Muscle of back (tissue), 3 donors: ENCODE measurements at regions not wholly inside any gene's neighbourhood (a gene's known extent, or its start where the extent isn't known, plus 50 kb on each side); places are given as distances from the start of the nearest gene placed in this dataset.
"Not testable (repeated sequence)": the region's sequence is repeated elsewhere in the genome, so short reads cannot be mapped to it uniquely, and the experiment has no call there.

Experiments used
- DNase-seq, 3 donors: peaks; one replicate each; pipeline versions ENCODE4 v3.0.0 to v3.0.0-alpha.2; 2013

DNA sequence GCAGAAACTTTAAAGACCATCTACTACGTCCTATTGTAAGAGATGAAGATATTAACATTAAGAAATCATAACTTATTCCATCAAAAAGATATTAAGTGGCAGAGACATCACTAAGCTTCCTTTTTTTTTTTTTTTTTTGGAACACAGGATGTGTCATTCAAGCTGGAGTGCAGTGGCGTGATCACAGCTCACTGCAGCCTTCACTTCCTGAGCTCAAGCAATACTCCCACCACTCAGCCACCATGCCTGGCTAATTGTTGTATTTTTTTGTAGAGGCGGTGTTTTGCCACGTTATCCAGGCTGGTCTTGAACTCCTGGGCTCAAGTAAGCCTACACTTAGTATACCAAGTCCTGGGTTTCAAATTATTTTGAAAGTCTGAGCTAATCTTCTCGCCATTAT, 169.7 kb upstream of the KCTD7 start:
- DNase-seq, result not testable (repeated sequence)

DNA sequence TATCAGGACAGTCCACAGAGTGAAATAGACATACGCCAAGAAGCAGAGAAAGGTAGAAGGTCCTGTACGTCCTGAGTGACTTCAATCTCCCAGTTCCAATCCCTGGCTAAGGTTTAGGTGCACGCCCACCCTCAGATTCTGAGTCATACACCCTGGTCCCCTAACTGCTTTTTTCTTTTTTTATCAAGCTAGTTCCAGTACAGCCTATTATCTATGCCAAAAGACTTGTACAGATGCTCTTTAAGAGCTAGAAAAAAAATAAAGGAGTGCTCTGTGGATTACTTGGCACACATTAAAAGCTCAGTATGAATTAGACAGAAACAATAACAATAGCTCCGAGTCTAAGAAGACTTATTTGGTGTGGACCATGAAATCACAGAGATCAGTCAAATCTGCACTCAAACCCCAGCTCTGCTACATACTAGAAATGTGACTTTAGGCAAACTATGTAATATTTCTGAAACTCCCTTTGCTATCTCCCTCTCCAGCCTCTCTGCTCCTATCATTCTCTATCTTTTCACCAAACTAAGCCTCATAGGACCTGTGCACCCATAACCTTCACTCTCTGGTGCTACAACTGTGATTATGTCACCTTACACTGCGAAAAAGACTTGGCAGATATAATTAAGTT, 168.8 kb upstream of the KCTD7 start:
- not testable (repeated sequence) for DNase-seq

DNA sequence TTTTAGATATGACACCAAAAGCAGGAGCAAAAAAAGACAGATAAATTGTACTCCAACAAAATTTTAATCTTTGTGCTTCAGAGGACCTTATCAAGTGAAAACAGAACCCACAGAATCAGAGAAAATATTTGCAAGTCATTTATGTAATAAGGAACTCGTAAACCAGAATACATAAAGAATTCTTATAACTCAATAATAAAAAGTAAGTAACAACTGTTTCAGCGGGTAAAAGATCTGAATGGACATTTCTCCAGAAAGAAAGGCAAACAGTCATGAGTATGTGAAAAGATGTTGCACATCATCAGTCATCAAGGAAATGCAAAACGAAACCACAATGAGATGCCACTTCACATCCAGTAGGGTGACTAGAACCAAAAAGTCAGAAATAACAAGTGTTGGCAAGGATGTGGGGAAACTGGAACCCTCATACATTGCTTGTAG, 167.7 kb upstream of the KCTD7 start:
- DNase-seq, result no peak

DNA sequence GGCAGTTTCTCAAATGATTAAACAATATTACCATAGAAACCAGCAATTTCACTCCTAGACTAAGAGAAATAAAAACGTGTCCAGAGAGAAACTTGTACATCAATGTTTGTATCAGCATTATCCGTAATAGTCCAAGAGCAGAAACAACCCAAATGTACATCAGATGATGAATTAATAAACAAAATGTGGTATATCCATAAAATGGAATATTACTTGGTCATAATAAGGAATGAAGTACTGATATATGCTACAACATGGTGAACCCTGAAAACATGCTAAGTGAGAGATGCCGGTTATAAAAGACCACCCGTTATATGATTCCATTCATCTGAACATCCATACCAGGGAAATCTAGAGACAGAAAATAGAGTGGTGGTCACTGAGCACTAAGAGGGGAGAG, 167.3 kb upstream of the KCTD7 start:
- DNase-seq, result not testable (repeated sequence)

DNA sequence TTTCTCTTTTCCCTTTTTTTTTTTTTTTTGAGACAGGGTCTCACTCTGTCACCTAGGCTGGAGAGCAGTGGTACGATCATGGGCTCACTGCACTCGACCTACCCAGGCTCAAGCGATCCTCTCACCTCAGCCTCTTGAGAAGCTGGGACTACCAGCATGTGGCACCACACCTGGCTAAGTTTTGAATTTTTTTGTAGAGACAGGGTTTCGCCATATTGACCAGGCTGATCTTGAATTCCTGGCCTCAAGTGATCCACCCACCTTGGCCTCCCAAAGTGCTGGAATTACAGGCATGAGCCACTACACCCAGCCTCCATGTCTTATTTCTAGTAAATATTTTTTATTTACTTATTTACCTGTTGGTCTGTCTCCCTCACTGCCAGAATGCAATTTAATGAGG, 165.8 kb upstream of the KCTD7 start:
- not testable (repeated sequence) for DNase-seq

DNA sequence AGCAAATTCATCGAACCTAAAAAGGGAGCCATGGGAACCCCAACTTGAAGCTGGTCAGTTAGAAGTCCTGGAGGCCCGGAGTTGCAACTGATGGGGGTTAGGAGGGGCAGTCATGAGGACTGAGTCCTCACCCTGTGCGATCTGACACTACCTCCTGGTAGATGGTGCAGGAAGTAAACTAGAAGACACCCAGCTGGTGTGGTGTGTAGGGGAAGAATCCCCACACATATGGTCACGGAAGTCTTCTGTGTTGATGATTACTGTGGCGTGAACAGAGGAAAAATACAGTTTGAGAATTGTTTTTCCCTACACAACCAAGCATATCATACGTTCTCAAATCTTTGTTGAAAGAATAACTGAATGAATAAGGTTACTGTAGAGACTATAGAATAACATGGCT, 164.6 kb upstream of the KCTD7 start:
- no peak for DNase-seq

DNA sequence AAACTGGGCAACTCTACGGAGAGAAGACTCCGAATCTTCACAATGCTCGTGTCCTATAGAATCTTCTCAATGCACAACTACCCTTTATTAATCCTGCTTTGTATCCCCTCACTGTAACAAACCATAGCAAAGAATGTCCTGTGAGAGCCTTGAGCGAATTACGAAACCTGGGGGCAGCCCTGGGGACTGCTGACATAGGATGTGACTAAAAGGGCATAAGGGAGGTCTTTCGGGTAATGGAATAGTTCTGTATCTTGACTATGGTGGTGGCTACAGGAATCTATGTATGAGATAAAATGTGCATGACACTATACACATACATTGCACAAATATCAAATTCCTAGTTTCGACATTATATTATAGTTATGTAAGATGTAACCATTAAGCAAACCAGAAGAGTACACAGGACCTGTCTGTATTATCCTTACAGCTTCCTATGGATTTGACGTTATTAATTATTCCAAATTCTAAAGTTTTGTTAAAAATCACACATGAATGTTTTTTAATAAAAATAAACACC, 162.5 kb upstream of the KCTD7 start:
- DNase-seq, result no peak

DNA sequence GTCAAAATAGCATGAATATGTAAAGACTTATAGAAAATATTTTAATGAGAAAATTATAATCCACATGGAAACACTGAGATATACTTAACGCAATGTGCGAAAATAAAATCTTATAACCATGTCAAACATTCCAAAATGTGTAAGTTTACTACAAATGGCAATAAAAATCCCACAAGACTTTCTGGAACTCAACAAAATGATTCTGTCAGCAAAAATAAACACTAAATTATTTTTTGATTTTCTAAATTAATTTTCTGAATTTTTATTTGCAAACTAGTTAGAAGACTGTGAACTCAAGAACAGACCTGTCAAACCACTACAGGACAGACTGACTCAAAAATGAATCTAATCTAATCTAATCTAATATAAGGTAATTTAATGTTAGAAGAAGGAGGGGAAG, 160.8 kb upstream of the KCTD7 start:
- no peak for DNase-seq

DNA sequence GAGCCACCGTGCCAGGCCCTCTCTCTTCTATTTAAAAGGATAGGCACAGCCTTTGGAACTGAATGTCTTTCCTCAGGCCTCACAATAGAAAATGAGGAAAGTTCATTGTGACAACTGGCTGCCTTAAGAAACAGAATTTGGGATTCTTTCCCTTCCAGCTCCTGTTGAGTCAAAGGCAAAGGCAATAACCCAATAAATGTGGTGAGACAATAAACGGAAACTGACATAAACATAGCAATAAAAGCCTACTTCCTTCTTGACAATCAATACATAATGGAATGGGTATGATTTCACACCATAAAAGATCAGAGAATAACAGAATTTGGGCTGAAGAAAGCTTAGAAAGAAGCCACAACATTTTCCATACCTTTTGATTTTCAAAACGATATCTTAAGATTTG, 155.6 kb upstream of the KCTD7 start:
- DNase-seq, result not testable (repeated sequence)

DNA sequence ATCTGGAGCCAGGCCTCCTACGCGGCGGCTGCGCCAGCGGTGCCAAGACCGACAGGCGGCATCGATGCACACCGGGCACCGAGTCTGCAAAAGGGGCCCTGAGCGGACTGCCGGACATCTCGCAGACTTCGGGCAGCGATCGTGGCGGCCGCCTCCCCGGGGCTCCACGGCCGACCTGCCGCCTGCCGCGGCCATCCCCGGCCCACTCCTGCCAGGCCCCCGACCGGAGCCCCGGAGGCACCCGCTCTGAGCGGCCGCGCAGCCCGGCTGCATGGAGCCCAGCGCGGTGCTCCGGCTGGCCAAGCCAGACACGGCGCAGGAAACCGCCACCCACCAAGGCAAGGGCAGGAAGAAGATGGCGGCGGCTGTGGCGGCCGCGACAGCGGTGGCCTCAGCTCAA, 154.2 kb upstream of the KCTD7 start:
- DNase-seq, result no peak

DNA sequence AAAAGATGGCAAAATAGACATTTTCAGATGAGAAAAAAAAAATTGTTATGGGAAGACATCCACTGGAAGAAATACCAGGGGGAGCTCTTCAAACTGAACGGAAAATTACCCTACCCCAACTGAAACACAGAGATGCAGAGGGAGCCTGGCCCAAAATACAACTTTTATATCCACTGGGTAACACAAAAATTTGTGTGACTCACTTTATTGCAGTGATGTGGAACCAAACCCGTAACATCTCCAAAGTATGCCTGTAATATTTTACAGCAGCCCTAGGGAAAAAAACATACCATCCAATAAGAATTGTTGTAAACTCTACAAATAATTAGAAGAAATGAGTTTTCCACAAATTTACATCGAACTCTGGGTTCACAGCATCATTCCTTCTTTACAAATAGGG, 152.6 kb upstream of the KCTD7 start:
- DNase-seq, result not testable (repeated sequence)

DNA sequence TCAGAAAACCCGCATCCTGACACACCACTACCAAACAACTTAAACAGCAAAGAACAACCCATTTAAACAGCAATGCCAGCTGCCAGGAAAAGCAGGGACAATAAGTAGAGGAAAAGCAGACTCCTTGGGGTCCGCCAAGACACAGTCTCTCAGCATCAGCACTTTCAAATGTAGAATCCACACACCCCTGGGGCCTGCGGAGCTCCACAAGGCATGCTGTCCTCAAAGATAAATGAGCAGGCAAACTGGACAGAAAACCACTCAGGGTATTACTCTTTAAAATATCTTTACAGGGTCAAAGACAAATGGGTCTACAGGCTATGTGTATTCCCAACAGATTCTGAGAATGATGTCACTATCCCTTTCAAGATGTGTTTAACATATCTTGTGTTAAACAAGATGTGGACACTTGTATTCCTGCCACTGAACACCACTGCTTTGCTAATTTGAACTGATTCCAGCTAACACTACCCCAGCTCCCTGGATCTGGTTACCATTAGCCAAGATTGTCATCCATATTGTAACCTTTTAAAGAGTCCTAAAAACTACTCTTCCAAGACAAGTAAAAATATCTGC, 150.8 kb upstream of the KCTD7 start:
- DNase-seq, result not testable (repeated sequence)

DNA sequence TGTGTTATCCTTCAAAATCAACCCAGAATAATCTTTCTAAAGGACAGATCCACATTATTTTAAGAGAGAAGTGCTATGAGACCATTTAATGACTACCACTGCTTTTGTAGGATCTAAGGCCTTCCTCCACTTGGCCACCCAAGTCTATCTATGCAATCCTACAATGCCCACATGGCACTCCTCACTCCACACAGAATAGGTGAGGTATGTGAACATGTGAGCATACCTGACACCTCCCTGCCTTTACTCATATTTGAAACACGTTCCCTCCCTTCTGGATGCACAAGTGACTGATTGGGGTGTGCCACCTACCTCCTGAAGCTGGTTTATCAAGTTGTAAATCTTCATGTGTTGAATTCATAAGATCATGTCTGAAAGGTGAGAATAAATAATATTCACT, 147.5 kb upstream of the KCTD7 start:
- DNase-seq, result not testable (repeated sequence)

DNA sequence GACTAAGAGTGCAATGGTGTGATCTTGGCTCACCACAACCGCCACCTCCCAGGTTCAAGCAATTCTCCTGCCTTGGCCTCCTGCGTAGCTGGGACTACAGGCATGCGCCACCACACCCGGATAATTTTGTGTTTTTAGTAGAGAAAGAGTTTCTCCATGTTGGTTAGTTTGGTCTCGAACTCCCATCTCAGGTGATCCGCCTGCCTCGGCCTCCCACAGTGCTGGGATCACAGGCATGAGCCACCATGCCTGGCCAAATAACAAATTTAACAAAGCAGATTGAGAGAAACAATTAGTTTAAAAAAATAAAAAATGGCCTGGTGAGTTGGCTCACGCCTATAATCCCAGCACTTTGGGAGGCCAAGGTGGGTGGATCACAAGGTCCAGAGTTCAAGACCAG, 139.6 kb upstream of the KCTD7 start:
- DNase-seq, result not testable (repeated sequence)

DNA sequence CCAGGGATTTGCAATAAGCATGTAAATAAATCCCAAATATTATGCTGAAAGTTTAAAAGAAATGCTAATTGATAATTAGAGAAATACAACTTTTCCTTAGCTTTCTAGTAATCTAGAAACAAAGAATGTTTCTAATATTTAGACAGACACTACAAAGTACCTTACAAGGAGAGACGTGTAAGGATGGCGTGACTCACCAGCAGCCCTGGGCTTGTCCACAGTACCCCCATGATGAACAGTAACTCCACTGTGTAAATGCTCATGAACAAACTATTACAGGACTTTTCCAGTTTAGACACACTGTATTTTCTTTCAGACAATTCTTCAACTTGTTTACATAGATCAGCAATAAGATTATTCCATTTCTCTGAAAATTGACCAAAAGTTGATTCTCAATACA, 138.9 kb upstream of the KCTD7 start:
- not testable (repeated sequence) for DNase-seq

DNA sequence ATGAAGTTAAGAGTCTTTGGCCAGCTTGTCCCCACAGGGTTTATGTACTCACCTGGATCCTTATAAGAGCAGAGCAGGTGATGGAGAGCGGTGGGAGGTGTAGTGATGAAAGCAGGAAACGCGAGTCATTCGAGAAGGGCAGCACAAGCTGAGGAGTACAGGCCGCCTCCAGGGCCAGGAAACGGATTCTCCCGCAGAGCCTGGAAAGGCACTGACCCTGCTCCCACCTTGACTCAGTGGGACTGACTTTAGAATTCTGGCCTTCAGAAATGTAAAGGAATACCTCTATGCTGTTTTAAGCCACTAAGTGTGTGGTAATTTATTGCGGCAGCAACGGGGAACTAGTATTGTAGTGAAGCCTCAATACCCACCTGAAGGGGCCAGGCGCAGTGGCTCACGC, 137.7 kb upstream of the KCTD7 start:
- not testable (repeated sequence) for DNase-seq

DNA sequence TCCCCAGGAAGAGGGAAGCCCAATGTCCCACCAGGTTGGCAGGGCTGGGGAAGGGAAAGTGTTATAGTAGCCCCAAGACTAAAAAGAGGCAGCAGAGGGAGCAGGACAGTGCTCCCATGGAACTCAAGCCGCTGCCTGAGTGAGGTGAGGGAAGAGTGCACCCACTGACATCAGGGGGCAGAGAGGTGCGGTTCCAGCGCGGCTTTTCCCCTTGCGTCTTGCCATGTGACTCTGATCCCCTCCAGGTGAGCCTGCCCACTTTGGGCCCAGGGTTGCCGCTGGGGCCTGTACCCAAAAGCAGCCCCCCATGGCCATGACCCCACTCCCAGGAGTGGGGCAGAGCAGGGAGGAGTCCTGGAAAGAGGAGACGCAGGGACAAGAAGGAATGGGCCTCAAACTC, 136.3 kb upstream of the KCTD7 start:
- not testable (repeated sequence) for DNase-seq

DNA sequence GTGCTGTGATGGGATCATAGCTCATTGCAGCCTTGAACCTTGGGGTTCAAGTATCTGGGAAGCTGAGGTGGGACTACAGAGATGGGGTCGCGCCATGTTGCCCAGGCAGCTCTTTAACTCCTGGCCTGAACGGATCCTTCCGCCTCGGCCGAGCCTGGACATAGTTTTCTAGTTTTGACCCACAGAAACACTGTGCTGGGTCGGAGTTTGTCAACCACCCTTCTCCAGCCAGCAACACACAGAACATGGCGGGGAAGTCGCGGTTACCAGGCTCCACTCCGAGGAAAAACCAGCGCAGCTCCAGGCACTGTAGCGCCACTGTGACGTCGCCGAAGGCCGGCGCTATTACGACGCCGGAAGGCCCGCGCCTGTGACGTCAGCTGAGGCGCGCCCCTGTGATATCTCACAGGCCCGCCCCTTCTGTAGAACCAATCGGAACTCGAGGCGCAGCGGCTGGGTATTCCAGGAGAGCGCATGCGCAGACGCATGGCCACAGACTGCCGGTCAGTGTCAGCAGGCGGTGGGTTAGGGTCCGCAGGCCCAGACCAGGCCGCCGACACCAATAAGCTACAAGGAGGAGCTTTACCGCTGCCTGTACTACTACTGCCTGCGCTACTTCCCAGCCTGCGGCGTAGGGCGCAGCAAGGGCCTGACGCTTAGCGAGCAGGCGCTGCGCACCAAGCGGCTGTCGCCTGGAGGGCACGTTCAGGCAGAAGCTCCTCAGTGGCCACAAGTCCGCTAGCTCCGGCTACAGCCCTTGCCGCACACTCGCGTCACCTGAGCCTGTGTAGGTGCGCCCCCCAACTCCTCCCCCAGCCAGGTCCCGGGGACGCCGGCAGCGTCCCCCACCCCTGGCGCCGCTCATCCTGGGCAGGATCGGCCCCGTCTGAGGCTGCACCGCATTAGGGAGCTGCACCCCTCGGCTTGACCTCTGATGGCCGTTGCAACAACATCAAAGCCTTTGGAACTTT, 135.2 kb upstream of the KCTD7 start:
- peak; percentile 98 to 100 (median 99) for DNase-seq

DNA sequence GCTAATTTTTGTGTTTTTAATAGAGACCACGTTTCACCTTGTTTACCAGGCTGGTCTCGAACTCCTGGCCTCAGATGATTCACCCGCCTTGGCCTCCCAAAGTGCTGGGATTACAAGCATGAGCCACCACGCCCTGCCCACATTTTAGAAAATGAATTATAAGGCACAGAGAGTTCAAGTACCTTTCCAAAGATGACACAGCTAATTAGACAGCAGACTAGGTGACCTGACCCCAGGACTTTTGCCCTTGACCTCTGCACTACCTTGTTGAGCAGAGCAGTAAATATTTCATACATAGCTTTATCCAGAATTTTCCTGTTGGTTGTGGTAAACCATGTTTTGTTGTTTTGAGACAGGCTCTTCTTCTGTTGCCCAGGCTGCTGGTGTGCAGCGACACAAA, 131.3 kb upstream of the KCTD7 start:
- no peak for DNase-seq

DNA sequence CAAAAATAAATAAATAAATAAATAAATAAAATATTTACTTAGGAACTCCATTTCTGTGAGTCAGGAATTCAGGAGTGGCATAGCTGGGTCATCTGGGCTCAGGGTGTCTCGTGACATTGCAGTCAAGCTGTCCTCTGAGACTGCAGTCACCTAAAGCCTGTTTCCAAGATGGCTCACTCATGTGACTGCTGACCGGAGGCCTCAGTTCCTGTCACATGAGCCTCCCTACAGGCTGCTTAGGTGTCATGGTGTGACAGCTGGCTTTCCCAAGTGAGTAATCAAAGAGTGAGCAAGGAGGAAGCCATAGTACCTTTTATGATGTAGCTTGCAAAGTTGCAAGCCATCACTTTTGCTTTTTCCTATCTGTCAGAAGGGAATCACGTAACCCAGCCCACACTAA, 128.6 kb upstream of the KCTD7 start:
- no peak for DNase-seq

DNA sequence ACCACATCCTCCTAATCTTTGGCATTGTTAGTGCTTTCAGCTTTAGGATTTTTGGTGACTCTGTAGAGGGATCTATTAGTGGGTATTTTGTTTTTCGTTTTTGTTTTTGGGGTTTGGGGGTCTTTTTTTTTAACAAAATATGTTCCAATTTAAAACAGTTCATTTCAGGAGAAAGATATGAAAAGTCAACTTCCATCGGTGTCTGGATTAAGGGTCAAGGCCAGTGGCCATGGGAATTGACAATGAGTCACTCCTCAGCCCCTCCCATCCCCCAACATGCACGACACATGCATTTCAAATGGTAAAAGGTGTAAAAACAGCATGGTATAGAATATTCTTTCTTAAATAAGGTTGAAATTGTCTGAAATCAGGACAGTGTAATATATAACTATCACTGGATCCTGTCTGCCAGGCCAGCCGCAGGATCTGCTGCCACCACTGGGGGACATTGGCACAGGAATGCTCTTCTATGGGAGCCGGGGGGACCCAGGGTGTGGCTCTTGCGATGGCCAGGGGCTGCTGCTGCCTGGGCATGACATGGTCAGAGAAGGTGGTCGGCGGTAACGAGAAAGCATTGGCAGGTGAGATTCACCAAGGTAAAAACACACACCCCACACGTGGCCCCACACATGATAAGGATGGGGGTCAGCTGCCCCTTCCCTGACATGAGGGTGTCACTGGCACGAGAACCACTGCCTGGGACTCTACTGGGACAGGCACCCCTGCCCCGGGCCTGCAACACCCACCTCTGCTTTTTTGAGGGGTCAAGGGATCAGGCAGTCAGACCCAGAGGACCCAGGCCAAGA, 126.2 kb upstream of the KCTD7 start:
- DNase-seq, result no peak

DNA sequence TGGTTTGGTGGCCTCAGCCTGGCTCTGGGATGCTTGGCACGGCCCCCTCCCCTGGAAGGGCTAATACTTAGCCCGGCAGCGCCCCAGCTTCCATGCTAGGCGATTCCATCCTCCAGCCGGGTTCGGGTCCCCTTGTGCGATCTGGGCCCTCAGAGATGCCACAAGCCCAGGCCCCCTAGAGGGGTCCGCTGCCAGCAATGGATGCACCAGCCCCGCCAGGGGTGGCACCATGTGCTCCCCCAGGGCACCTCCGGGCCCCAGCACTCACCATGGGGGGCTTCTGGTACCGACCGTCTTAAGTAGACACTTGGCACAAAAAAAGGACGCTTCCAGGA, 125.7 kb upstream of the KCTD7 start:
- no peak for DNase-seq
